Fibroblast of lung (primary cell): ENCODE measurements at regions not wholly inside any gene's neighbourhood (a gene's known extent, or its start where the extent isn't known, plus 50 kb on each side); places are given as distances from the start of the nearest gene placed in this dataset.

Experiments used
- DNase-seq, 2 donors: peaks; one replicate each; pipeline versions ENCODE4 v3.0.0 to v3.0.0-alpha.2; 2010; ENCODE audit warnings: low read depth in 2 of 2
- H2AFZ ChIP-seq: 2 replicates; pipeline ENCODE4 v1.5.1; 2012; ENCODE audit warnings: low read length, control low read depth, inconsistent platforms
- H3K27ac ChIP-seq: 2 replicates; pipeline ENCODE4 v1.5.1; 2011; ENCODE audit warnings: low read length, control low read depth; ENCODE audit not compliant: insufficient read depth
- H3K27me3 ChIP-seq: 2 replicates; pipeline ENCODE4 v1.5.1; 2011; ENCODE audit warnings: mild to moderate bottlenecking, low read length; ENCODE audit not compliant: control insufficient read depth, insufficient read depth
- H3K36me3 ChIP-seq: 2 replicates; pipeline ENCODE4 v1.5.1; 2011; ENCODE audit warnings: low read length; ENCODE audit not compliant: control insufficient read depth, insufficient read depth
- H3K4me1 ChIP-seq: 2 replicates; pipeline ENCODE4 v1.5.1; 2011; ENCODE audit warnings: low read length; ENCODE audit not compliant: control insufficient read depth, insufficient read depth; ENCODE audit errors: extremely low read depth
- H3K4me2 ChIP-seq: 2 replicates; pipeline ENCODE4 v1.5.1; 2011; ENCODE audit warnings: low read length, control low read depth; ENCODE audit not compliant: insufficient read depth; ENCODE audit errors: extremely low read depth
- H3K4me3 ChIP-seq, 4 experiments: fragments of 200-600 bp in 1 of 4; sonication (generic) in 1 of 4; replicated peaks in 1 of 4; 2 replicates each; pipeline ENCODE4 v1.5.1; 2011 to 2016; ENCODE audit warnings: low read length in 4 of 4, low read depth in 3 of 4, mild to moderate bottlenecking in 3 of 4, control low read depth in 2 of 4, inconsistent platforms in 1 of 4, mixed read lengths in 1 of 4; ENCODE audit not compliant: insufficient read depth in 1 of 4; ENCODE audit errors: control extremely low read depth in 1 of 4
- H3K79me2 ChIP-seq: 2 replicates; pipeline ENCODE4 v1.5.1; 2012; ENCODE audit warnings: mild to moderate bottlenecking, low read length, inconsistent platforms; ENCODE audit not compliant: control insufficient read depth, insufficient read depth
- H3K9ac ChIP-seq: 2 replicates; pipeline ENCODE4 v1.5.1; 2011; ENCODE audit warnings: mild to moderate bottlenecking, low read length, control low read depth; ENCODE audit not compliant: insufficient read depth
- H3K9me3 ChIP-seq: 2 replicates; pipeline ENCODE4 v1.5.1; 2012; ENCODE audit warnings: low read depth, low read length; ENCODE audit not compliant: control insufficient read depth, insufficient read depth
- H4K20me1 ChIP-seq: 2 replicates; pipeline ENCODE4 v1.5.1; 2011; ENCODE audit warnings: low read length; ENCODE audit not compliant: control insufficient read depth, insufficient read depth; ENCODE audit errors: extremely low read depth
- EZH2 ChIP-seq: IDR thresholded peaks from 2 replicates; pipeline ENCODE4 v1.5.1; 2012; ENCODE audit warnings: low read length, control low read depth, mild to moderate bottlenecking; ENCODE audit errors: missing control alignments
- TF ChIP-seq, protein P1 (sequence below), 2 donors: IDR thresholded peaks in 1 of 2; conservative IDR thresholded peaks in 1 of 2; 1 replicate in 1 of 2; 2 replicates in 1 of 2; pipeline ENCODE4 v1.5.1; 2011 to 2012; ENCODE audit warnings: low read length in 2 of 2, control low read depth in 1 of 2, inconsistent platforms in 1 of 2, low read depth in 1 of 2, mild to moderate bottlenecking in 1 of 2

DNA sequence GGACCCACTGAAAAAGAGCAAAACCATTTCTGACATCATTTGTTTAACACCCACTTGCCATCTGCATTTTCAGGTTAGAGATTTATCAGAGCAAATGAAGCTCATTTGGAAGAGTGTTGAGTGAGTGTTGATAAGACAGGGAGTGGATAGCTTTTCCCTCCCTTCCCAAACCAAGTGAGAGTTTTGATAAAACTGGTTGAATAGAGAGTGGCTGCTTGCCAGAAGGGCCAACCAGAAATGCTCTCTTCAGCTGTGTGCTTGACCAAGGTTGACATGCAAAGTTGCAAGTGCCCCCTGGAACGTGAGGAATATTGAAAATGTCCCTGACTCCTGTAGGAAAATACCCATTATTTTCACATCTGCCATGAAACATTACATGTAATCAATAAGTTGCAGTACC lies 1487.0 kb upstream of the FLRT2 start:
- Histone ChIP-seq H3K9ac (no peak overlapping the region), H3K27ac (no peak overlapping the region), H3K9me3 (no peaks in the 10 kb centered on the region), H3K4me1 (no peaks in the 10 kb centered on the region), H3K4me2 (no peak overlapping the region), H2AFZ (no peak overlapping the region), H3K4me3 (no peak overlapping the region), H3K27me3 (no peaks in the 10 kb centered on the region), H4K20me1 (no peaks in the 10 kb centered on the region), H3K79me2 (no peaks in the 10 kb centered on the region), H3K36me3 (no peaks in the 10 kb centered on the region)
- DNase-seq, result no peak
- TF ChIP-seq, protein P1, sequence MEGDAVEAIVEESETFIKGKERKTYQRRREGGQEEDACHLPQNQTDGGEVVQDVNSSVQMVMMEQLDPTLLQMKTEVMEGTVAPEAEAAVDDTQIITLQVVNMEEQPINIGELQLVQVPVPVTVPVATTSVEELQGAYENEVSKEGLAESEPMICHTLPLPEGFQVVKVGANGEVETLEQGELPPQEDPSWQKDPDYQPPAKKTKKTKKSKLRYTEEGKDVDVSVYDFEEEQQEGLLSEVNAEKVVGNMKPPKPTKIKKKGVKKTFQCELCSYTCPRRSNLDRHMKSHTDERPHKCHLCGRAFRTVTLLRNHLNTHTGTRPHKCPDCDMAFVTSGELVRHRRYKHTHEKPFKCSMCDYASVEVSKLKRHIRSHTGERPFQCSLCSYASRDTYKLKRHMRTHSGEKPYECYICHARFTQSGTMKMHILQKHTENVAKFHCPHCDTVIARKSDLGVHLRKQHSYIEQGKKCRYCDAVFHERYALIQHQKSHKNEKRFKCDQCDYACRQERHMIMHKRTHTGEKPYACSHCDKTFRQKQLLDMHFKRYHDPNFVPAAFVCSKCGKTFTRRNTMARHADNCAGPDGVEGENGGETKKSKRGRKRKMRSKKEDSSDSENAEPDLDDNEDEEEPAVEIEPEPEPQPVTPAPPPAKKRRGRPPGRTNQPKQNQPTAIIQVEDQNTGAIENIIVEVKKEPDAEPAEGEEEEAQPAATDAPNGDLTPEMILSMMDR (conservative IDR thresholded peaks at IDR 0.05 in 1 of 2, IDR thresholded peaks at IDR 0.05 in 1 of 2; ENCODE audit: low read depth in 1 of 2, low read length in 2 of 2), result no peak
- no peak for TF ChIP-seq EZH2

DNA sequence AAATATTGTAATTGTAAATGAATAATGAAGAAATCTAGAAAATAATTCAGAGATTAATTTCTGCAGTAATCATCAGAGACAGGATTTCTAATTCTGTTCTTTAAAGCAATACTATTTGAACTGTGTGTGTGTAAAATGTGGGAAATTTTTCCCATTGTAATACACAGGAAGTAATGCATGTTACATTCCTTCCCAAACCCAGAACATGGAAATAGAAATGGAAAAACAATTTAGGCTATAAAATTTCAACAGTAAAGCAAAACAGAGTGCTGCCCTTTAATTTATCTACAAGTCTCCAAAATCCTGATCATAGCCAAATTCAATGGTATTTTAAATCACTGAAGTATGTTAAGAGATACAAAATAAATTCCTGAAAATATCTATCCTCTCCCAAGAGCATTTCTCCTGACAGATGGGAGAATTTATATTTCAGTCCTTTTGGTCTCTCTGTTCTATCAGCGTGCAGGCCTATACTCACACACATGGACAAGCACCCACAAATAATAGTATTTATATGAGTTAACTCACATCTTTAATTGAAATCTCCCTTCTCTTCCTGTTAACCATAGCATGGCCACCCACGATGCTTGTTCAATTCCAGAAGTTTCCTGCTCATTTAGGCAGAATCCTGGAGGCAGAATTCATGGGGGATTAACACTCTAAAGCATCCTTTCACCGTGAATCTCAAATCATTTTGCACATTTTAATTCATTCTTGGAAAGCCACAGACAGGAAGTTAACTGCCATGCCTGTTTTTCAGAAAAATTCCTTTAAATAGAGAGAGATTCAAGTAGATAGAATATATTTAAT lies 1465.4 kb upstream of the FLRT2 start:
- Histone ChIP-seq H3K79me2 (no peaks in the 10 kb centered on the region), H3K4me1 (no peaks in the 10 kb centered on the region), H3K27me3 (no peaks in the 10 kb centered on the region), H2AFZ (no peak overlapping the region), H3K9me3 (no peaks in the 10 kb centered on the region), H3K4me2 (no peak overlapping the region), H3K4me3 (no peak overlapping the region), H3K36me3 (no peaks in the 10 kb centered on the region), H3K27ac (no peak overlapping the region), H4K20me1 (no peaks in the 10 kb centered on the region), H3K9ac (no peak overlapping the region)
- TF ChIP-seq, protein P1 (conservative IDR thresholded peaks at IDR 0.05 in 1 of 2, IDR thresholded peaks at IDR 0.05 in 1 of 2; ENCODE audit: low read depth in 1 of 2, low read length in 2 of 2), result no peak
- TF ChIP-seq EZH2, result no peak
- no peak for DNase-seq

DNA sequence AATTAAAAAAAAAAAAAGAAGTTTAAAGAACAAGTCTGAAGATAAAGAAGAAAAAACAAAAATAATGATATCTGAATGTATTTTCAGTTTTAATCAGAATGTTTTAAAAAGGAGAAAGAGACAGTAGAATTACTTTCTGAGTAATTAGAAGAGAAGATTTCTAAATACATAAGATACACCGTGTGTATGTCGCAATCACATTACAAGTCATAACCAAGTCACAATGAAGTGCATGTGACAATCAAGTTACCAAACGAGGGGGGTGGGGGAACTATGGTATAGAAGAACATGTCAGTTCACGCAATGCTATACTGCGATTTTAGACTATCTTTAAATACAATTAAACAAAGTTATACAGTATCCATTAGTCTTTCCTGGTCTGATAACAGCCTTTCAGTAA lies 1464.1 kb upstream of the FLRT2 start:
- Histone ChIP-seq H4K20me1 (no peaks in the 10 kb centered on the region), H3K36me3 (no peaks in the 10 kb centered on the region), H3K27ac (no peak overlapping the region), H3K79me2 (no peaks in the 10 kb centered on the region), H3K27me3 (no peaks in the 10 kb centered on the region), H3K9ac (no peak overlapping the region), H3K4me3 (no peak overlapping the region), H2AFZ (no peak overlapping the region), H3K4me2 (no peak overlapping the region), H3K4me1 (no peaks in the 10 kb centered on the region), H3K9me3 (no peaks in the 10 kb centered on the region)
- DNase-seq, result no peak
- TF ChIP-seq EZH2, result no peak
- TF ChIP-seq, protein P1 (conservative IDR thresholded peaks at IDR 0.05 in 1 of 2, IDR thresholded peaks at IDR 0.05 in 1 of 2; ENCODE audit: low read depth in 1 of 2, low read length in 2 of 2), result no peak
